DOHH2 (cell line): ENCODE measurements at regions not wholly inside any gene's neighbourhood (a gene's known extent, or its start where the extent isn't known, plus 50 kb on each side); places are given as distances from the start of the nearest gene placed in this dataset.

Experiments
- H3F3A ChIP-seq: fragments of 200-600 bp; sonication (generic), shearing (Covaris generic); 2 replicates; pipeline ENCODE4 v1.6.0; 2016; ENCODE audit warnings: antibody characterized with exemption, mild to moderate bottlenecking; ENCODE audit not compliant: control insufficient read depth, insufficient read depth
- H3K27ac ChIP-seq: fragments of 200-600 bp; sonication (generic); 2 replicates; pipeline ENCODE4 v1.5.1; 2014; ENCODE audit warnings: low read depth, mild to moderate bottlenecking, low read length, moderate library complexity
- H3K27me3 ChIP-seq: fragments of 200-600 bp; sonication (generic); 2 replicates; pipeline ENCODE4 v1.6.1; 2014; ENCODE audit warnings: mild to moderate bottlenecking, low read length, mixed read lengths; ENCODE audit not compliant: control insufficient read depth
- H3K36me3 ChIP-seq: fragments of 200-600 bp; sonication (generic); 2 replicates; pipeline ENCODE4 v1.6.1; 2014; ENCODE audit warnings: mild to moderate bottlenecking, low read length, moderate library complexity, mixed read lengths; ENCODE audit not compliant: control insufficient read depth
- H3K4me1 ChIP-seq: fragments of 200-600 bp; sonication (generic); 2 replicates; pipeline ENCODE4 v1.6.1; 2014; ENCODE audit warnings: mild to moderate bottlenecking, low read length, mixed read lengths; ENCODE audit not compliant: control insufficient read depth
- H3K4me2 ChIP-seq: fragments of 200-600 bp; sonication (generic); 2 replicates; pipeline ENCODE4 v1.6.0; 2014; ENCODE audit warnings: mild to moderate bottlenecking, low read length, moderate library complexity
- H3K4me3 ChIP-seq: fragments of 200-600 bp; sonication (generic); 2 replicates; pipeline ENCODE4 v1.5.1; 2014; ENCODE audit warnings: mild to moderate bottlenecking, low read length, mixed read lengths
- H3K79me2 ChIP-seq: fragments of 200-600 bp; sonication (generic); 2 replicates; pipeline ENCODE4 v1.6.1; 2014; ENCODE audit warnings: mild to moderate bottlenecking, low read length, mixed read lengths; ENCODE audit not compliant: control insufficient read depth
- H3K9me2 ChIP-seq: fragments of 200-600 bp; sonication (generic); replicated peaks from 2 replicates; pipeline ENCODE4 v1.6.1; 2014; ENCODE audit warnings: mild to moderate bottlenecking, low read length, mixed read lengths; ENCODE audit not compliant: control insufficient read depth
- H3K9me3 ChIP-seq: fragments of 200-600 bp; sonication (generic); 2 replicates; pipeline ENCODE4 v1.6.1; 2014; ENCODE audit warnings: antibody characterized with exemption, low read length, mixed read lengths; ENCODE audit not compliant: control insufficient read depth, insufficient read depth
- H4K20me1 ChIP-seq: fragments of 200-600 bp; sonication (generic); 2 replicates; pipeline ENCODE4 v1.6.0; 2014; ENCODE audit warnings: low read depth, mild to moderate bottlenecking, antibody characterized with exemption, low read length, moderate library complexity; ENCODE audit not compliant: control insufficient read depth, insufficient read depth
- EZH2phosphoT487 ChIP-seq: fragments of 200-600 bp; sonication (generic); IDR thresholded peaks from 2 replicates; pipeline ENCODE4 v1.6.1; 2017; ENCODE audit warnings: borderline replicate concordance, mild to moderate bottlenecking, antibody characterized with exemption, low read length, moderate library complexity, mixed read lengths
- TF ChIP-seq, protein P1 (sequence below): fragments of 200-600 bp; sonication (generic); IDR thresholded peaks from one replicate; pipeline ENCODE4 v1.5.1; 2014; ENCODE audit warnings: antibody characterized with exemption, mild to moderate bottlenecking, low read depth, low read length; ENCODE audit not compliant: poor library complexity, severe bottlenecking

- no peaks in the 10 kb centered on the region for H3K27me3 ChIP-seq
- H3K4me2 ChIP-seq: no peak overlapping the region
- no peak overlapping the region for H3K27ac ChIP-seq
- H3K9me2 ChIP-seq: no peaks in the 10 kb centered on the region
- no peaks in the 10 kb centered on the region for H3K4me1 ChIP-seq
- no peak overlapping the region for H3K4me3 ChIP-seq
- no peak for TF ChIP-seq EZH2phosphoT487
- TF ChIP-seq, protein P1, sequence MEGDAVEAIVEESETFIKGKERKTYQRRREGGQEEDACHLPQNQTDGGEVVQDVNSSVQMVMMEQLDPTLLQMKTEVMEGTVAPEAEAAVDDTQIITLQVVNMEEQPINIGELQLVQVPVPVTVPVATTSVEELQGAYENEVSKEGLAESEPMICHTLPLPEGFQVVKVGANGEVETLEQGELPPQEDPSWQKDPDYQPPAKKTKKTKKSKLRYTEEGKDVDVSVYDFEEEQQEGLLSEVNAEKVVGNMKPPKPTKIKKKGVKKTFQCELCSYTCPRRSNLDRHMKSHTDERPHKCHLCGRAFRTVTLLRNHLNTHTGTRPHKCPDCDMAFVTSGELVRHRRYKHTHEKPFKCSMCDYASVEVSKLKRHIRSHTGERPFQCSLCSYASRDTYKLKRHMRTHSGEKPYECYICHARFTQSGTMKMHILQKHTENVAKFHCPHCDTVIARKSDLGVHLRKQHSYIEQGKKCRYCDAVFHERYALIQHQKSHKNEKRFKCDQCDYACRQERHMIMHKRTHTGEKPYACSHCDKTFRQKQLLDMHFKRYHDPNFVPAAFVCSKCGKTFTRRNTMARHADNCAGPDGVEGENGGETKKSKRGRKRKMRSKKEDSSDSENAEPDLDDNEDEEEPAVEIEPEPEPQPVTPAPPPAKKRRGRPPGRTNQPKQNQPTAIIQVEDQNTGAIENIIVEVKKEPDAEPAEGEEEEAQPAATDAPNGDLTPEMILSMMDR: no peak
- H3K79me2 ChIP-seq: no peaks in the 10 kb centered on the region
- H3F3A ChIP-seq: no peaks in the 10 kb centered on the region
- H3K36me3 ChIP-seq: no peaks in the 10 kb centered on the region
- no peaks in the 10 kb centered on the region for H4K20me1 ChIP-seq
- H3K9me3 ChIP-seq: no peaks in the 10 kb centered on the region
Measured at GRCh38 chr7:46494028-46494427, 573.0 kb upstream of the IGFBP3 start.

- no peak overlapping the region for H3K27ac ChIP-seq
- TF ChIP-seq EZH2phosphoT487: no peak
- TF ChIP-seq, protein P1: no peak
Measured at GRCh38 chr7:46493196-46493595, 572.1 kb upstream of the IGFBP3 start.

GRCh38 chr7:46492466-46492865 is 571.4 kb upstream of the IGFBP3 start:
- Histone ChIP-seq H3K36me3 (no peaks in the 10 kb centered on the region), H3K9me3 (no peaks in the 10 kb centered on the region), H3K27ac (no peak overlapping the region), H3K79me2 (no peaks in the 10 kb centered on the region), H3K9me2 (no peaks in the 10 kb centered on the region), H3K4me2 (no peak overlapping the region), H3K27me3 (no peaks in the 10 kb centered on the region), H3F3A (no peaks in the 10 kb centered on the region), H3K4me1 (no peaks in the 10 kb centered on the region), H4K20me1 (no peaks in the 10 kb centered on the region), H3K4me3 (no peak overlapping the region)
- no peak for TF ChIP-seq EZH2phosphoT487
- TF ChIP-seq, protein P1: no peak

More at GRCh38 chr7:46493196-46493595, 572.1 kb upstream of the IGFBP3 start:
- H3K9me2 ChIP-seq: no peaks in the 10 kb centered on the region
- H3K4me2 ChIP-seq: no peak overlapping the region
- H3K4me3 ChIP-seq: no peak overlapping the region
- no peaks in the 10 kb centered on the region for H3K36me3 ChIP-seq
- H3K27me3 ChIP-seq: no peaks in the 10 kb centered on the region
- no peaks in the 10 kb centered on the region for H3K79me2 ChIP-seq
- H4K20me1 ChIP-seq: no peaks in the 10 kb centered on the region
- no peaks in the 10 kb centered on the region for H3K4me1 ChIP-seq
- H3F3A ChIP-seq: no peaks in the 10 kb centered on the region
- H3K9me3 ChIP-seq: no peaks in the 10 kb centered on the region

GRCh38 chr7:46490406-46490805 is 569.3 kb upstream of the IGFBP3 start:
- Histone ChIP-seq H4K20me1 (no peaks in the 10 kb centered on the region), H3K4me3 (no peak overlapping the region), H3K9me3 (no peaks in the 10 kb centered on the region), H3K27me3 (no peaks in the 10 kb centered on the region), H3K36me3 (no peaks in the 10 kb centered on the region), H3K4me2 (no peak overlapping the region), H3K4me1 (no peaks in the 10 kb centered on the region), H3F3A (no peaks in the 10 kb centered on the region), H3K9me2 (no peaks in the 10 kb centered on the region), H3K79me2 (no peaks in the 10 kb centered on the region), H3K27ac (no peak overlapping the region)
- TF ChIP-seq, protein P1: no peak
- no peak for TF ChIP-seq EZH2phosphoT487
